ENCODE measurements at regions not wholly inside any gene's neighbourhood (a gene's known extent, or its start where the extent isn't known, plus 50 kb on each side); places are given as distances from the start of the nearest gene placed in this dataset.

GRCh38 chr12:115698257-115698656, 579.2 kb downstream of the MED13L start:
- TF ChIP-seq EZH2 (IDR thresholded peaks at IDR 0.05; ENCODE audit: insufficient read depth, poor library complexity, severe bottlenecking): no peak
- no peak for TF ChIP-seq EZH2phosphoT487 (IDR thresholded peaks at IDR 0.05; ENCODE audit: insufficient read depth, low read depth)

Measured in GM23248 (cell line).